ENCODE measurements at regions not wholly inside any gene's neighbourhood (a gene's known extent, or its start where the extent isn't known, plus 50 kb on each side); places are given as distances from the start of the nearest gene placed in this dataset.

DNA sequence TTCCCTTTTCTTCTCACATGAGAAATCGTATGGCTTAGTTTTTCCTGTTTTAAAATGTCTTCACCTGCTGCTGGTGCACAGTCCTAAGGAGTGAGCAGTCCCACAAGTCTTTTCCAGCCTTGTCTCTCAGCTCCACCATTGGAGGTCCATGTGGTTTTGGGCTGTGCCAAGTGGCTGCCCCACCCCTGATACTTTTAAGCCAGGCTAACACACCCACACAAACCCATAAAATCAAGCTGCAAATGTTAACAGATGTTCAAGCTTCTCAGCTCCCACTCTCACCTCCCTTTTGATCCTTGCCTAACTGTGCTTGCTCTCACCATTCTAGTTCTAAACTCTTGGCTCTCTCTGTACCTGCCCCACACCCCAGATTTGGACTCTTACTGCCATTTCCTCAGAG lies 74.5 kb upstream of the COL24A1 start:
- Histone ChIP-seq H3K9me3 (replicated peaks; ENCODE audit: control insufficient read depth, insufficient read depth, low read length) (no peaks in the 10 kb centered on the region), H3K9ac (replicated peaks; ENCODE audit: extremely low read depth, insufficient read depth, low read length) (no peak overlapping the region), H3K4me2 (ENCODE audit: insufficient read depth, low read length) (no peak overlapping the region), H3K79me2 (ENCODE audit: control insufficient read depth, insufficient read depth, low read length) (no peaks in the 10 kb centered on the region), H2AFZ (ENCODE audit: low read depth, low read length) (no peak overlapping the region), H3K27ac (ENCODE audit: insufficient read depth, low read depth, low read length) (no peak overlapping the region), H3K9me1 (replicated peaks; ENCODE audit: control insufficient read depth, extremely low read depth, insufficient read depth, low read length) (no peaks in the 10 kb centered on the region), H3K36me3 (ENCODE audit: control insufficient read depth in 2 of 2, extremely low read depth in 1 of 2, insufficient read depth in 2 of 2, low read length in 2 of 2) (no peaks in the 10 kb centered on the region), H4K20me1 (replicated peaks; ENCODE audit: control insufficient read depth, extremely low read depth, insufficient read depth, low read length) (no peaks in the 10 kb centered on the region), H3K27me3 (ENCODE audit: control insufficient read depth in 2 of 2, insufficient read depth in 2 of 2, low read length in 2 of 2) (peaks cover 2 to 7% of the 10 kb centered on the region in 2 experiments), H3K4me3 (replicated peaks in 1 of 3; ENCODE audit: insufficient read depth in 1 of 3, low read depth in 1 of 3, low read length in 3 of 3) (no peak overlapping the region), H3K4me1 (ENCODE audit: control insufficient read depth, extremely low read depth, insufficient read depth, low read length) (no peaks in the 10 kb centered on the region)
- no peak for DNase-seq (ENCODE audit: low read depth, low spot score)
- no TSS peak for BruUV-seq (replicated peaks)
- intact Hi-C loops (cut with micrococcal nuclease), result no loop called here
- dilution Hi-C loops (cut with MboI; ENCODE audit: extremely low pct_ligation_motif_present, low sequenced_read_pairs), result no loop called here
- ChIA-PET CTCF (no interaction called here), POLR2A (no interaction called here)
- FAIRE-seq, result no peak
- no peak for TF ChIP-seq FOS (IDR thresholded peaks at IDR 0.05; ENCODE audit: borderline replicate concordance, insufficient read depth, low read length)
- TF ChIP-seq POLR2A (IDR thresholded peaks at IDR 0.05; ENCODE audit: low read depth, low read length), result no peak
- TF ChIP-seq, protein P1, sequence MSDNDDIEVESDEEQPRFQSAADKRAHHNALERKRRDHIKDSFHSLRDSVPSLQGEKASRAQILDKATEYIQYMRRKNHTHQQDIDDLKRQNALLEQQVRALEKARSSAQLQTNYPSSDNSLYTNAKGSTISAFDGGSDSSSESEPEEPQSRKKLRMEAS (IDR thresholded peaks at IDR 0.05; ENCODE audit: insufficient read depth, insufficient read length), result no peak
- TF ChIP-seq, protein P2, sequence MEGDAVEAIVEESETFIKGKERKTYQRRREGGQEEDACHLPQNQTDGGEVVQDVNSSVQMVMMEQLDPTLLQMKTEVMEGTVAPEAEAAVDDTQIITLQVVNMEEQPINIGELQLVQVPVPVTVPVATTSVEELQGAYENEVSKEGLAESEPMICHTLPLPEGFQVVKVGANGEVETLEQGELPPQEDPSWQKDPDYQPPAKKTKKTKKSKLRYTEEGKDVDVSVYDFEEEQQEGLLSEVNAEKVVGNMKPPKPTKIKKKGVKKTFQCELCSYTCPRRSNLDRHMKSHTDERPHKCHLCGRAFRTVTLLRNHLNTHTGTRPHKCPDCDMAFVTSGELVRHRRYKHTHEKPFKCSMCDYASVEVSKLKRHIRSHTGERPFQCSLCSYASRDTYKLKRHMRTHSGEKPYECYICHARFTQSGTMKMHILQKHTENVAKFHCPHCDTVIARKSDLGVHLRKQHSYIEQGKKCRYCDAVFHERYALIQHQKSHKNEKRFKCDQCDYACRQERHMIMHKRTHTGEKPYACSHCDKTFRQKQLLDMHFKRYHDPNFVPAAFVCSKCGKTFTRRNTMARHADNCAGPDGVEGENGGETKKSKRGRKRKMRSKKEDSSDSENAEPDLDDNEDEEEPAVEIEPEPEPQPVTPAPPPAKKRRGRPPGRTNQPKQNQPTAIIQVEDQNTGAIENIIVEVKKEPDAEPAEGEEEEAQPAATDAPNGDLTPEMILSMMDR (IDR thresholded peaks at IDR 0.05; ENCODE audit: extremely low read depth in 1 of 2, insufficient read depth in 1 of 2, low read depth in 1 of 2, low read length in 2 of 2), result no peak
- no peak for TF ChIP-seq MYC (IDR thresholded peaks at IDR 0.05; ENCODE audit: low read depth, low read length)
- no peak for TF ChIP-seq POLR2AphosphoS5 (IDR thresholded peaks at IDR 0.05; ENCODE audit: insufficient read depth, low read depth, low read length)
- TF ChIP-seq JUN (IDR thresholded peaks at IDR 0.05; ENCODE audit: borderline replicate concordance, insufficient read depth, insufficient read length, low read depth), result no peak
- no peak for TF ChIP-seq EZH2 (IDR thresholded peaks at IDR 0.05; ENCODE audit: borderline replicate concordance, low read depth, low read length, severe bottlenecking)
- no peak for TF ChIP-seq GATA2 (IDR thresholded peaks at IDR 0.05; ENCODE audit: insufficient read depth, insufficient read length, low read depth, low read length)

Data from endothelial cell of umbilical vein (primary cell).